T-helper 9 cell (primary cell): ENCODE measurements at regions not wholly inside any gene's neighbourhood (a gene's known extent, or its start where the extent isn't known, plus 50 kb on each side); places are given as distances from the start of the nearest gene placed in this dataset.

Experiments
- DNase-seq: peaks from one replicate; pipeline ENCODE4 v3.0.0-alpha.2; 2020

- no peak for DNase-seq
These were observed 147.9 kb downstream of the IMPG2 start for GRCh38 chr3:101172516-101172915.

- no peak for DNase-seq
These were observed 148.6 kb downstream of the IMPG2 start for GRCh38 chr3:101171681-101172191.

GRCh38 chr3:101170806-101171558 is 149.4 kb downstream of the IMPG2 start:
- no peak for DNase-seq

- no peak for DNase-seq
These were observed 150.2 kb downstream of the IMPG2 start for GRCh38 chr3:101170062-101170771.

- DNase-seq = no peak
These were observed 150.9 kb downstream of the IMPG2 start for GRCh38 chr3:101169516-101169915.

- no peak for DNase-seq
These were observed 153.0 kb downstream of the IMPG2 start for GRCh38 chr3:101167376-101167775.

- DNase-seq = no peak
These were observed 154.2 kb downstream of the IMPG2 start for GRCh38 chr3:101166150-101166549.

GRCh38 chr3:101163554-101163953 is 156.8 kb downstream of the IMPG2 start:
- no peak for DNase-seq

- no peak for DNase-seq
These were observed 160.9 kb downstream of the IMPG2 start for GRCh38 chr3:101159478-101159877.

GRCh38 chr3:101158374-101158773 is 162.0 kb downstream of the IMPG2 start:
- DNase-seq = no peak

- no peak for DNase-seq
These were observed 163.5 kb downstream of the IMPG2 start for GRCh38 chr3:101156787-101157345.

GRCh38 chr3:101155825-101156224 is 162.6 kb upstream of the ABI3BP start:
- DNase-seq = no peak

GRCh38 chr3:101154401-101154800 is 161.2 kb upstream of the ABI3BP start:
- DNase-seq = no peak

GRCh38 chr3:101151286-101151913 is 158.2 kb upstream of the ABI3BP start:
- DNase-seq = no peak

- no peak for DNase-seq
These were observed 157.3 kb upstream of the ABI3BP start for GRCh38 chr3:101150504-101150903.

- no peak for DNase-seq
These were observed 156.5 kb upstream of the ABI3BP start for GRCh38 chr3:101149707-101150106.

GRCh38 chr3:101149251-101149650 is 156.0 kb upstream of the ABI3BP start:
- DNase-seq = no peak

GRCh38 chr3:101148001-101148400 is 154.8 kb upstream of the ABI3BP start:
- DNase-seq = no peak

- DNase-seq = no peak
These were observed 153.7 kb upstream of the ABI3BP start for GRCh38 chr3:101146946-101147345.

- DNase-seq = no peak
These were observed 150.9 kb upstream of the ABI3BP start for GRCh38 chr3:101144105-101144504.

GRCh38 chr3:101143012-101143411 is 149.8 kb upstream of the ABI3BP start:
- DNase-seq = no peak

GRCh38 chr3:101142160-101142559 is 148.9 kb upstream of the ABI3BP start:
- no peak for DNase-seq

- no peak for DNase-seq
These were observed 147.9 kb upstream of the ABI3BP start for GRCh38 chr3:101141135-101141534.
